Gastroesophageal sphincter (tissue), 4 donors: ENCODE measurements at regions not wholly inside any gene's neighbourhood (a gene's known extent, or its start where the extent isn't known, plus 50 kb on each side); places are given as distances from the start of the nearest gene placed in this dataset.

Experiments used
- ATAC-seq: fragments of 150-250 bp; one replicate; pipeline ENCODE4 v1.9.1; 2016; ENCODE audit warnings: mild to moderate bottlenecking, moderate library complexity
- H3K27ac ChIP-seq, 4 donors: fragments of 200-600 bp; sonication (generic) in 3 of 4; 1 replicate in 3 of 4; 2 replicates in 1 of 4; pipeline ENCODE4 v1.5.1; 2016 to 2019
- H3K27me3 ChIP-seq: fragments of 200-600 bp; sonication (generic); one replicate; pipeline ENCODE4 v1.5.1; 2019
- H3K36me3 ChIP-seq, 2 donors: fragments of 200-600 bp; sonication (generic); one replicate each; pipeline ENCODE4 v1.5.1; 2019; ENCODE audit warnings: control low read depth in 1 of 2
- H3K4me1 ChIP-seq, 3 donors: fragments of 200-600 bp; sonication (generic); 1 replicate in 2 of 3; 2 replicates in 1 of 3; pipeline ENCODE4 v1.5.1; 2016 to 2019; ENCODE audit warnings: control low read depth in 2 of 3
- H3K4me3 ChIP-seq, 2 donors: fragments of 200-600 bp; sonication (generic); one replicate each; pipeline ENCODE4 v1.5.1; 2019; ENCODE audit warnings: mild to moderate bottlenecking in 1 of 2, moderate library complexity in 1 of 2
- H3K9me3 ChIP-seq, 3 donors: fragments of 200-600 bp; sonication (generic); one replicate each; pipeline ENCODE4 v1.5.1; 2017 to 2019; ENCODE audit warnings: control low read depth in 2 of 3
- CTCF ChIP-seq, 4 experiments: fragments of 200-600 bp in 2 of 4; fragments of 450-650 bp in 2 of 4; sonication (generic) in 1 of 4; IDR thresholded peaks; one replicate each; pipeline ENCODE4 v1.5.1; 2017 to 2019; ENCODE audit warnings: antibody characterized with exemption in 4 of 4, mild to moderate bottlenecking in 2 of 4, moderate library complexity in 2 of 4
- EP300 ChIP-seq: sonication (generic); formaldehyde crosslinking; IDR thresholded peaks from one replicate; pipeline ENCODE4 v1.6.1; 2017; ENCODE audit warnings: antibody characterized with exemption, mild to moderate bottlenecking
- POLR2A ChIP-seq, 2 donors: fragments of 450-650 bp; IDR thresholded peaks; one replicate each; pipeline ENCODE4 v1.6.1; 2017; ENCODE audit warnings: antibody characterized with exemption in 2 of 2, mild to moderate bottlenecking in 2 of 2, moderate library complexity in 1 of 2
- POLR2AphosphoS5 ChIP-seq: sonication (generic); formaldehyde crosslinking; IDR thresholded peaks from one replicate; pipeline ENCODE4 v1.6.1; 2017; ENCODE audit warnings: antibody characterized with exemption
- WGBS, 2 donors: methylation state at CpG; one replicate each; pipeline ENCODE4 v1.1.5; 2018; ENCODE audit warnings: low coverage in 1 of 2; 5-methylcytosine and 5-hydroxymethylcytosine counted together

- Histone ChIP-seq H3K27ac (peak overlapping the region; percentile 93 to 99 (median 96)), H3K4me1 (peaks cover 0 to 35% (median 10%) of the 10 kb centered on the region in 3 donors), H3K9me3 (no peaks in the 10 kb centered on the region), H3K36me3 (no peaks in the 10 kb centered on the region), H3K27me3 (no peaks in the 10 kb centered on the region), H3K4me3 (peak overlapping the region; percentile 72)
- no peak for TF ChIP-seq EP300
- no peak for TF ChIP-seq CTCF (IDR thresholded peaks at IDR 0.05)
- TF ChIP-seq POLR2AphosphoS5: no peak
- no peak for TF ChIP-seq POLR2A (IDR thresholded peaks at IDR 0.05)
- WGBS, 2 donors: 8 to 16% methylated on average over 8 to 11 of the region's 12 CpGs
- ATAC-seq: no peak
Observed at GRCh38 chr7:131110297-131111080, 217.2 kb upstream of the MKLN1 start.

GRCh38 chr7:131111081-131111576 is 216.5 kb upstream of the MKLN1 start:
- H3K27me3 ChIP-seq: no peaks in the 10 kb centered on the region

GRCh38 chr7:131111792-131112191 is 215.9 kb upstream of the MKLN1 start:
- Histone ChIP-seq H3K9me3 (no peaks in the 10 kb centered on the region), H3K27ac (peak overlapping the region in 1 of 4 donors; percentile 99), H3K36me3 (no peaks in the 10 kb centered on the region), H3K27me3 (no peaks in the 10 kb centered on the region), H3K4me3 (no peak overlapping the region), H3K4me1 (peaks cover 0 to 34% (median 10%) of the 10 kb centered on the region in 3 donors)
- ATAC-seq: no peak
- 80 to 87% methylated on average over 2 to 3 of the region's 3 CpGs for WGBS, 2 donors
- TF ChIP-seq EP300: no peak
- no peak for TF ChIP-seq POLR2AphosphoS5
- TF ChIP-seq POLR2A (IDR thresholded peaks at IDR 0.05): no peak
- TF ChIP-seq CTCF (IDR thresholded peaks at IDR 0.05): no peak

More at GRCh38 chr7:131111081-131111576, 216.5 kb upstream of the MKLN1 start:
- 7 to 30% methylated on average over 6 of the region's 6 CpGs for WGBS, 2 donors
- no peaks in the 10 kb centered on the region for H3K36me3 ChIP-seq
- peak; percentile 61 for TF ChIP-seq POLR2AphosphoS5
- TF ChIP-seq EP300: no peak
- peak overlapping the region in 3 of 4 donors; percentile 95 to 99 (median 98) for H3K27ac ChIP-seq
- H3K4me3 ChIP-seq: peak overlapping the region; percentile 72
- H3K4me1 ChIP-seq: peaks cover 0 to 34% (median 10%) of the 10 kb centered on the region in 3 donors
- ATAC-seq: no peak
- H3K9me3 ChIP-seq: no peaks in the 10 kb centered on the region

GRCh38 chr7:131112431-131112830 is 215.2 kb upstream of the MKLN1 start:
- no peak for ATAC-seq
- Histone ChIP-seq H3K4me1 (peaks cover 0 to 34% (median 10%) of the 10 kb centered on the region in 3 donors), H3K4me3 (no peak overlapping the region), H3K9me3 (no peaks in the 10 kb centered on the region), H3K27ac (no peak overlapping the region), H3K27me3 (no peaks in the 10 kb centered on the region), H3K36me3 (no peaks in the 10 kb centered on the region)
- 50 to 75% methylated on average over 1 of the region's 1 CpG for WGBS, 2 donors
- TF ChIP-seq POLR2A (IDR thresholded peaks at IDR 0.05) (no peak), CTCF (IDR thresholded peaks at IDR 0.05) (no peak), POLR2AphosphoS5 (no peak), EP300 (no peak)

GRCh38 chr7:131115340-131115739 is 212.3 kb upstream of the MKLN1 start:
- H3K27ac ChIP-seq: no peak overlapping the region
- no peak overlapping the region for H3K4me3 ChIP-seq
- peaks cover 0 to 5% (median 0%) of the 10 kb centered on the region in 3 donors for H3K9me3 ChIP-seq
- TF ChIP-seq POLR2AphosphoS5 (no peak), POLR2A (IDR thresholded peaks at IDR 0.05) (no peak), EP300 (no peak), CTCF (IDR thresholded peaks at IDR 0.05) (no peak)
- H3K36me3 ChIP-seq: no peaks in the 10 kb centered on the region
- no peaks in the 10 kb centered on the region for H3K27me3 ChIP-seq
- peaks cover 0 to 17% (median 6%) of the 10 kb centered on the region in 3 donors for H3K4me1 ChIP-seq
- WGBS, 2 donors: 71 to 78% methylated on average over 4 to 5 of the region's 5 CpGs
- no peak for ATAC-seq
